ENCODE measurements at regions not wholly inside any gene's neighbourhood (a gene's known extent, or its start where the extent isn't known, plus 50 kb on each side); places are given as distances from the start of the nearest gene placed in this dataset.

- TF ChIP-seq EP300 (IDR thresholded peaks at IDR 0.05; ENCODE audit: borderline replicate concordance in 1 of 2, low read depth in 2 of 2, low read length in 2 of 2) (no peak), FOSL1 (IDR thresholded peaks at IDR 0.05; ENCODE audit: insufficient read depth, low read depth, low read length) (no peak), TBP (IDR thresholded peaks at IDR 0.05; ENCODE audit: low read depth, low read length) (no peak), EZH2 (IDR thresholded peaks at IDR 0.05; ENCODE audit: low read depth, low read length, severe bottlenecking) (no peak), RFX5 (IDR thresholded peaks at IDR 0.05; ENCODE audit: borderline replicate concordance, low read depth, low read length) (no peak), ATF2 (IDR thresholded peaks at IDR 0.05; ENCODE audit: low read length) (no peak)
Measured at GRCh38 chr4:30881985-30882384, 161.8 kb downstream of the PCDH7 start (continued).
